ENCODE measurements at regions not wholly inside any gene's neighbourhood (a gene's known extent, or its start where the extent isn't known, plus 50 kb on each side); places are given as distances from the start of the nearest gene placed in this dataset.

GRCh38 chr9:85431339-85432102, 310.2 kb downstream of the AGTPBP1 start:
- Mint-ChIP-seq H3K36me3 (no peaks in the 10 kb centered on the region), H3K4me3 (no peak overlapping the region), H3K27ac (no peak overlapping the region), H3K27me3 (ENCODE audit: low read depth in 3 of 3) (peaks cover 4 to 5% (median 5%) of the 10 kb centered on the region in 3 donors), H3K4me1 (peaks cover 11% of the 10 kb centered on the region), H3K9me3 (peaks cover 0 to 7% (median 0%) of the 10 kb centered on the region in 7 donors)
- TF ChIP-seq, protein P1, sequence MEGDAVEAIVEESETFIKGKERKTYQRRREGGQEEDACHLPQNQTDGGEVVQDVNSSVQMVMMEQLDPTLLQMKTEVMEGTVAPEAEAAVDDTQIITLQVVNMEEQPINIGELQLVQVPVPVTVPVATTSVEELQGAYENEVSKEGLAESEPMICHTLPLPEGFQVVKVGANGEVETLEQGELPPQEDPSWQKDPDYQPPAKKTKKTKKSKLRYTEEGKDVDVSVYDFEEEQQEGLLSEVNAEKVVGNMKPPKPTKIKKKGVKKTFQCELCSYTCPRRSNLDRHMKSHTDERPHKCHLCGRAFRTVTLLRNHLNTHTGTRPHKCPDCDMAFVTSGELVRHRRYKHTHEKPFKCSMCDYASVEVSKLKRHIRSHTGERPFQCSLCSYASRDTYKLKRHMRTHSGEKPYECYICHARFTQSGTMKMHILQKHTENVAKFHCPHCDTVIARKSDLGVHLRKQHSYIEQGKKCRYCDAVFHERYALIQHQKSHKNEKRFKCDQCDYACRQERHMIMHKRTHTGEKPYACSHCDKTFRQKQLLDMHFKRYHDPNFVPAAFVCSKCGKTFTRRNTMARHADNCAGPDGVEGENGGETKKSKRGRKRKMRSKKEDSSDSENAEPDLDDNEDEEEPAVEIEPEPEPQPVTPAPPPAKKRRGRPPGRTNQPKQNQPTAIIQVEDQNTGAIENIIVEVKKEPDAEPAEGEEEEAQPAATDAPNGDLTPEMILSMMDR (IDR thresholded peaks at IDR 0.05), result no peak
- WGBS (ENCODE audit: insufficient coverage), result no CpG with 5 or more reads among the region's 3 CpGs
- Histone ChIP-seq H3K36me3 (replicated peaks in 1 of 2; ENCODE audit: control insufficient read depth in 1 of 2, insufficient read depth in 2 of 2, low read length in 2 of 2) (no peaks in the 10 kb centered on the region), H3K27me3 (ENCODE audit: control insufficient read depth in 2 of 2, insufficient read depth in 2 of 2, low read length in 2 of 2) (no peaks in the 10 kb centered on the region), H3K27ac (ENCODE audit: low read depth in 1 of 2, low read length in 2 of 2) (no peak overlapping the region), H3K4me3 (replicated peaks in 1 of 3; ENCODE audit: low read depth in 2 of 3, low read length in 3 of 3) (no peak overlapping the region), H4K20me1 (ENCODE audit: insufficient read depth, low read length) (no peaks in the 10 kb centered on the region), H3K4me1 (ENCODE audit: control insufficient read depth in 1 of 2, insufficient read depth in 2 of 2, low read length in 2 of 2) (peaks cover 0 to 4% of the 10 kb centered on the region in 2 donors), H3K4me2 (replicated peaks; ENCODE audit: extremely low read depth, low read length, poor library complexity, severe bottlenecking) (no peak overlapping the region), H3K79me2 (ENCODE audit: insufficient read depth, low read length) (no peaks in the 10 kb centered on the region), H3K9ac (ENCODE audit: insufficient read depth, low read length, poor library complexity, severe bottlenecking) (no peak overlapping the region), H2AFZ (ENCODE audit: insufficient read depth, low read depth, low read length, poor library complexity, severe bottlenecking) (no peak overlapping the region), H3K9me3 (replicated peaks in 1 of 2; ENCODE audit: control insufficient read depth in 1 of 2, insufficient read depth in 1 of 2, low read length in 2 of 2) (no peaks in the 10 kb centered on the region)
- intact Hi-C loops (cut with micrococcal nuclease), result no loop called here
- DNase-seq, result no peak

DNA sequence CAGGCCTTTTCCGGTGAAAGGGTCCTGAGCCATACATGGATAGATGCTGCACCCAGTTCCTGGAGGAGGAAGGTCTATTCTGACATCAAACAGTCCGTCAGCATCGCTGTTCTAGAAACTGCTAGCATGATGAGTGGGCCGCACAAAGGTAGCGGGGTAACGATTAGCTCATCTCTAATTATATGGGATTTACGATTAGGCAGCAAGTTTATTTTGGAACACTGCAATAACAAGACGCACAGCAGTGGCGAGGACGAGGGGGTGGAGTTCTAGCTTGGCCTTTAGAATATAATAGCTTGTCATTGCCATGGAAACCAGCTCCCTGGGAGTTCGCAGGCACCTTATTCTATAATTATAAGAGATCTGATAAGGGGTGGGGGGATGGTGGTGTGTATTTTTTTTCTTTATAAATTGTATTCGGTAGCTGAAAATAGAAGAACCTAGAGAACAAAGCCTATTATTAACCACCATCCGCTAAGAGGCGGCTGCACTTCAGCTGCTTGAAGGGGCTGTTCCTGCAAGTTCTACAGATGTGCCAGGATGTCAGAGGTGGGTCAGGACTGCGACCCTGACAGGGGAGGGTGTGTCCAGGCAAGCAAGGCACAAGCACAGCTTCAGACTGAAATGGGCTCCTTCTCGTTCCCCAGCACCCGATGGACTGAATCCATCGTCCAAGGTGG, 311.0 kb downstream of the AGTPBP1 start:
- Histone ChIP-seq H2AFZ (ENCODE audit: insufficient read depth, low read depth, low read length, poor library complexity, severe bottlenecking) (no peak overlapping the region), H3K79me2 (ENCODE audit: insufficient read depth, low read length) (no peaks in the 10 kb centered on the region), H3K9me3 (replicated peaks in 1 of 2; ENCODE audit: control insufficient read depth in 1 of 2, insufficient read depth in 1 of 2, low read length in 2 of 2) (no peaks in the 10 kb centered on the region), H3K27ac (ENCODE audit: low read depth in 1 of 2, low read length in 2 of 2) (no peak overlapping the region), H3K4me3 (replicated peaks in 1 of 3; ENCODE audit: low read depth in 2 of 3, low read length in 3 of 3) (no peak overlapping the region), H3K36me3 (replicated peaks in 1 of 2; ENCODE audit: control insufficient read depth in 1 of 2, insufficient read depth in 2 of 2, low read length in 2 of 2) (no peaks in the 10 kb centered on the region), H3K27me3 (ENCODE audit: control insufficient read depth in 2 of 2, insufficient read depth in 2 of 2, low read length in 2 of 2) (no peaks in the 10 kb centered on the region), H4K20me1 (ENCODE audit: insufficient read depth, low read length) (no peaks in the 10 kb centered on the region), H3K9ac (ENCODE audit: insufficient read depth, low read length, poor library complexity, severe bottlenecking) (no peak overlapping the region), H3K4me1 (ENCODE audit: control insufficient read depth in 1 of 2, insufficient read depth in 2 of 2, low read length in 2 of 2) (peaks cover 0 to 4% of the 10 kb centered on the region in 2 donors), H3K4me2 (replicated peaks; ENCODE audit: extremely low read depth, low read length, poor library complexity, severe bottlenecking) (no peak overlapping the region)
- no peak overlapping the region for H3K27ac Mint-ChIP-seq
- WGBS (ENCODE audit: insufficient coverage), result 95% methylated on average over 14 of the region's 18 CpGs
- intact Hi-C loops (cut with micrococcal nuclease), result no loop called here
- H3K36me3 Mint-ChIP-seq, result no peaks in the 10 kb centered on the region
- TF ChIP-seq, protein P1 (IDR thresholded peaks at IDR 0.05), result no peak
- peaks cover 11% of the 10 kb centered on the region for H3K4me1 Mint-ChIP-seq
- H3K9me3 Mint-ChIP-seq, result peaks cover 0 to 7% (median 0%) of the 10 kb centered on the region in 7 donors
- no peak for DNase-seq
- no peak overlapping the region for H3K4me3 Mint-ChIP-seq
- H3K27me3 Mint-ChIP-seq (ENCODE audit: low read depth in 3 of 3), result peaks cover 2 to 9% (median 5%) of the 10 kb centered on the region in 3 donors

All from CD14-positive monocyte (primary cell).